ENCODE measurements at regions not wholly inside any gene's neighbourhood (a gene's known extent, or its start where the extent isn't known, plus 50 kb on each side); places are given as distances from the start of the nearest gene placed in this dataset.

GRCh38 chr7:46205478-46205877 lies 284.4 kb upstream of the IGFBP3 start:
- no peak for TF ChIP-seq CTCF (IDR thresholded peaks at IDR 0.05)

DNA sequence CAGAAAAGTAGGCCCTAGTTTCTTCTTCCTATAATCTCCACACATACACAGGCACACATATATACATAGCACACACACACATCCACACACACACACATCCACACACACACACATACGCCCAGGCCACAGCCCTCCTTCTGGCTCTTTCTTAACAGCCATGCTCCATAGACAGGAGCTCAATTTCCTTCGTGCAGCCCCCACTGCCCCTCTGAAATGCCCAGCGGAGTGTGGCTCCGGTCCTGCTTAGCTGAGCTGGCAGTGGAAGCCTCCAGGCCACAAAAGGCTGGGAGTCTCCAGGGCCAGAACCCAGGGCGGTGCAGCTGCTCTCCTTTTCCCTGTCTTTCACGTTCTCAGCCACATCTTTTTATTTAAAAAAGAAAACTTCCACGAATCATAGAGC lies 282.9 kb upstream of the IGFBP3 start:
- no peak for TF ChIP-seq CTCF (IDR thresholded peaks at IDR 0.05)

GRCh38 chr7:46202379-46202778 lies 281.3 kb upstream of the IGFBP3 start:
- no peak for TF ChIP-seq CTCF (IDR thresholded peaks at IDR 0.05)

- TF ChIP-seq CTCF (IDR thresholded peaks at IDR 0.05), result no peak
These were observed 280.9 kb upstream of the IGFBP3 start for GRCh38 chr7:46201961-46202360.

GRCh38 chr7:46198701-46199100 lies 277.6 kb upstream of the IGFBP3 start:
- TF ChIP-seq CTCF (IDR thresholded peaks at IDR 0.05), result no peak

- no peak for TF ChIP-seq CTCF (IDR thresholded peaks at IDR 0.05)
These were observed 276.9 kb upstream of the IGFBP3 start for GRCh38 chr7:46197785-46198540.

GRCh38 chr7:46195934-46196333 lies 274.9 kb upstream of the IGFBP3 start:
- TF ChIP-seq CTCF (IDR thresholded peaks at IDR 0.05), result no peak

- no peak for TF ChIP-seq CTCF (IDR thresholded peaks at IDR 0.05)
These were observed 271.2 kb upstream of the IGFBP3 start for GRCh38 chr7:46192271-46192670.

All from LNCAP (cell line).